GM23248 (cell line): ENCODE measurements at regions not wholly inside any gene's neighbourhood (a gene's known extent, or its start where the extent isn't known, plus 50 kb on each side); places are given as distances from the start of the nearest gene placed in this dataset.

Experiments
- DNase-seq: peaks from one replicate; pipeline ENCODE4 v3.0.0-alpha.2; 2015
- H2AFZ ChIP-seq: fragments of 200-600 bp; sonication (generic); 2 replicates; pipeline ENCODE4 v1.6.1; 2016; ENCODE audit warnings: antibody characterized with exemption
- H3F3A ChIP-seq: fragments of 200-600 bp; sonication (generic); 2 replicates; pipeline ENCODE4 v1.6.1; 2016; ENCODE audit warnings: mild to moderate bottlenecking, antibody characterized with exemption, mixed run types; ENCODE audit not compliant: insufficient read depth
- H3K27ac ChIP-seq: fragments of 200-600 bp; sonication (generic); 2 replicates; pipeline ENCODE4 v1.5.1; 2016; ENCODE audit warnings: mild to moderate bottlenecking
- H3K27me3 ChIP-seq: fragments of 200-600 bp; sonication (generic); replicated peaks from 2 replicates; pipeline ENCODE4 v1.6.1; 2016; ENCODE audit warnings: mild to moderate bottlenecking; ENCODE audit not compliant: insufficient read depth
- H3K36me3 ChIP-seq: fragments of 200-600 bp; sonication (generic); 2 replicates; pipeline ENCODE4 v1.6.1; 2016; ENCODE audit warnings: low read depth, mild to moderate bottlenecking
- H3K4me1 ChIP-seq: fragments of 200-600 bp; sonication (generic); 2 replicates; pipeline ENCODE4 v1.6.1; 2016; ENCODE audit warnings: mild to moderate bottlenecking; ENCODE audit not compliant: insufficient read depth
- H3K4me2 ChIP-seq: fragments of 200-600 bp; sonication (generic); one replicate; pipeline ENCODE4 v1.6.1; 2016; ENCODE audit warnings: mild to moderate bottlenecking; ENCODE audit not compliant: unreplicated experiment
- H3K4me3 ChIP-seq: fragments of 200-600 bp; sonication (generic); 2 replicates; pipeline ENCODE4 v1.5.1; 2016; ENCODE audit warnings: mild to moderate bottlenecking
- H3K79me2 ChIP-seq: fragments of 200-600 bp; sonication (generic); 2 replicates; pipeline ENCODE4 v1.6.1; 2016; ENCODE audit warnings: mild to moderate bottlenecking; ENCODE audit not compliant: insufficient read depth
- H3K9ac ChIP-seq: fragments of 200-600 bp; sonication (generic); 2 replicates; pipeline ENCODE4 v1.6.1; 2016; ENCODE audit warnings: mild to moderate bottlenecking
- H3K9me2 ChIP-seq: fragments of 200-600 bp; sonication (generic); 2 replicates; pipeline ENCODE4 v1.6.1; 2016; ENCODE audit warnings: mixed run types, mild to moderate bottlenecking, moderate library complexity; ENCODE audit not compliant: insufficient read depth
- H3K9me3 ChIP-seq: fragments of 200-600 bp; sonication (generic); one replicate; pipeline ENCODE4 v1.6.1; 2017; ENCODE audit warnings: low read depth
- H4K20me1 ChIP-seq: fragments of 200-600 bp; sonication (generic); 2 replicates; pipeline ENCODE4 v1.6.0; 2016; ENCODE audit not compliant: insufficient read depth
- EZH2 ChIP-seq: fragments of 200-600 bp; sonication (generic); IDR thresholded peaks from 2 replicates; pipeline ENCODE4 v1.6.1; 2018; ENCODE audit warnings: antibody characterized with exemption, mild to moderate bottlenecking; ENCODE audit not compliant: insufficient read depth, poor library complexity, severe bottlenecking
- EZH2phosphoT487 ChIP-seq: fragments of 200-600 bp; sonication (generic); IDR thresholded peaks from 2 replicates; pipeline ENCODE4 v1.6.1; 2018; ENCODE audit warnings: antibody characterized with exemption, moderate library complexity, mild to moderate bottlenecking, low read depth; ENCODE audit not compliant: insufficient read depth
- WGBS, 2 experiments: methylation state at CpG; one replicate each; pipeline ENCODE4 v1.1.6; 2015 to 2017; ENCODE audit warnings: low lambda C conversion rate in 2 of 2, low coverage in 1 of 2; ENCODE audit errors: missing lambda C conversion rate in 2 of 2; 5-methylcytosine and 5-hydroxymethylcytosine counted together
- in situ Hi-C: fragments of 300-500 bp; cut with MboI; formaldehyde crosslinking; loops from 2 replicates; pipeline ENCODE4 v1.15.0; 2020

GRCh38 chr4:217891-218290, 87.4 kb downstream of the ZNF732 start:
- no peaks in the 10 kb centered on the region for H3K36me3 ChIP-seq
- 78 to 90% methylated on average over 2 of the region's 2 CpGs for WGBS, 2 experiments
- H3K9me2 ChIP-seq, result no peaks in the 10 kb centered on the region
- no peak overlapping the region for H2AFZ ChIP-seq
- TF ChIP-seq EZH2phosphoT487, result no peak
- no peak for TF ChIP-seq EZH2
- no peaks in the 10 kb centered on the region for H4K20me1 ChIP-seq
- H3K27me3 ChIP-seq, result no peaks in the 10 kb centered on the region
- H3F3A ChIP-seq, result no peaks in the 10 kb centered on the region
- no peak overlapping the region for H3K9ac ChIP-seq
- no peak overlapping the region for H3K4me3 ChIP-seq
- in situ Hi-C loops, result no loop called here
- no peaks in the 10 kb centered on the region for H3K9me3 ChIP-seq
- no peak overlapping the region for H3K27ac ChIP-seq
- H3K79me2 ChIP-seq, result peaks cover 42% of the 10 kb centered on the region
- no peak overlapping the region for H3K4me2 ChIP-seq
- no peak for DNase-seq
- H3K4me1 ChIP-seq, result no peaks in the 10 kb centered on the region

- Histone ChIP-seq H3K36me3 (no peaks in the 10 kb centered on the region), H3K9me3 (no peaks in the 10 kb centered on the region), H3K4me2 (peak overlapping the region; percentile 70), H3F3A (no peaks in the 10 kb centered on the region), H3K9me2 (no peaks in the 10 kb centered on the region), H3K4me3 (no peak overlapping the region), H3K4me1 (no peaks in the 10 kb centered on the region), H3K79me2 (peaks cover 37% of the 10 kb centered on the region), H2AFZ (no peak overlapping the region), H3K9ac (no peak overlapping the region), H3K27ac (no peak overlapping the region), H4K20me1 (no peaks in the 10 kb centered on the region), H3K27me3 (no peaks in the 10 kb centered on the region)
- in situ Hi-C loops, result no loop called here
- no peak for DNase-seq
- TF ChIP-seq EZH2phosphoT487, result no peak
- TF ChIP-seq EZH2, result no peak
- WGBS, 2 experiments, result 68 to 86% methylated on average over 2 of the region's 2 CpGs
Observed at GRCh38 chr4:213971-214370, 89.7 kb downstream of the ZNF718 start.
